ENCODE measurements at regions not wholly inside any gene's neighbourhood (a gene's known extent, or its start where the extent isn't known, plus 50 kb on each side); places are given as distances from the start of the nearest gene placed in this dataset.

GRCh38 chr17:83181991-83182619 is 102.7 kb downstream of the METRNL start:
- TF ChIP-seq CTCF (conservative IDR thresholded peaks at IDR 0.05; ENCODE audit: low read depth, low read length) (no peak), EZH2 (IDR thresholded peaks at IDR 0.05; ENCODE audit: low read length, unreplicated experiment) (no peak), EZH2phosphoT487 (IDR thresholded peaks at IDR 0.05; ENCODE audit: borderline replicate concordance, low read length) (no peak)

All from PC-3 (cell line).